SK-N-SH (cell line): ENCODE measurements at regions not wholly inside any gene's neighbourhood (a gene's known extent, or its start where the extent isn't known, plus 50 kb on each side); places are given as distances from the start of the nearest gene placed in this dataset.

Experiments
- CTCF ChIA-PET: fragments of 300-600, 350-600 bp; formaldehyde crosslinking; extraction: SDS; loops from one replicate; lab custom pipeline; 2021; lab: Yijun Ruan, JAX
- POLR2A ChIA-PET: fragments of 350-600 bp; sonication (Branson Sonifier 250); formaldehyde crosslinking; extraction: SDS; loops from one replicate; lab custom pipeline; 2020; ENCODE audit warnings: antibody characterized with exemption, inconsistent platforms; lab: Yijun Ruan, JAX
- DNase-seq: peaks from one replicate; pipeline ENCODE4 v3.0.0; 2012
- H2AFZ ChIP-seq: fragments of 200-600 bp; sonication (generic); 2 replicates; pipeline ENCODE4 v1.8.1; 2016; ENCODE audit warnings: antibody characterized with exemption, mild to moderate bottlenecking, low read depth
- H3F3A ChIP-seq: fragments of 200-600 bp; sonication (generic); replicated peaks from 2 replicates; pipeline ENCODE3; 2016; ENCODE audit warnings: antibody characterized with exemption, mild to moderate bottlenecking; ENCODE audit not compliant: insufficient read depth
- H3K27ac ChIP-seq, 2 experiments: fragments of 200-500 bp in 1 of 2; fragments of 200-600 bp in 1 of 2; sonication (Bioruptor generic) in 1 of 2; sonication (generic), shearing (Covaris generic) in 1 of 2; 2 replicates each; pipeline versions ENCODE4 v1.5.1 to v1.6.1; 2014 to 2016; ENCODE audit warnings: low read depth in 2 of 2, inconsistent platforms in 1 of 2, low read length in 1 of 2, mild to moderate bottlenecking in 1 of 2, mixed read lengths in 1 of 2
- H3K27me3 ChIP-seq: fragments of 200-600 bp; sonication (generic), shearing (Covaris generic); 2 replicates; pipeline ENCODE4 v1.6.1; 2016; ENCODE audit warnings: mixed run types; ENCODE audit not compliant: insufficient read depth
- H3K36me3 ChIP-seq, 2 experiments: fragments of 200-500 bp in 1 of 2; fragments of 200-600 bp in 1 of 2; sonication (Bioruptor generic) in 1 of 2; sonication (generic) in 1 of 2; replicated peaks in 1 of 2; 2 replicates each; pipeline versions ENCODE3 to v1.5.1; 2014 to 2016; ENCODE audit warnings: low read length in 1 of 2, mild to moderate bottlenecking in 1 of 2; ENCODE audit not compliant: insufficient read depth in 2 of 2, control insufficient read depth in 1 of 2
- H3K4me1 ChIP-seq, 2 experiments: fragments of 200-500 bp in 1 of 2; fragments of 200-600 bp in 1 of 2; sonication (Bioruptor generic) in 1 of 2; sonication (generic), shearing (Covaris generic) in 1 of 2; 2 replicates each; pipeline versions ENCODE4 v1.5.1 to v1.6.1; 2014 to 2016; ENCODE audit warnings: low read depth in 1 of 2, low read length in 1 of 2, mixed run types in 1 of 2; ENCODE audit not compliant: insufficient read depth in 2 of 2, control insufficient read depth in 1 of 2
- H3K4me2 ChIP-seq: fragments of 200-600 bp; sonication (generic), shearing (Covaris generic); 2 replicates; pipeline ENCODE4 v1.6.1; 2017; ENCODE audit warnings: mixed run types
- H3K4me3 ChIP-seq, 2 experiments: fragments of 200-500 bp in 1 of 2; fragments of 200-600 bp in 1 of 2; sonication (Bioruptor generic) in 1 of 2; sonication (generic), shearing (Covaris generic) in 1 of 2; 2 replicates each; pipeline versions ENCODE4 v1.5.1 to v1.8.1; 2014 to 2016; ENCODE audit warnings: low read depth in 2 of 2, inconsistent platforms in 1 of 2, low read length in 1 of 2, mild to moderate bottlenecking in 1 of 2, mixed read lengths in 1 of 2, moderate library complexity in 1 of 2
- H3K79me2 ChIP-seq: fragments of 200-600 bp; sonication (generic); 2 replicates; pipeline ENCODE4 v1.8.1; 2017; ENCODE audit warnings: mild to moderate bottlenecking; ENCODE audit not compliant: insufficient read depth
- H3K9ac ChIP-seq: fragments of 200-600 bp; sonication (generic); 2 replicates; pipeline ENCODE4 v1.6.1; 2017; ENCODE audit warnings: mixed run types
- H3K9me2 ChIP-seq: fragments of 200-600 bp; sonication (generic); 2 replicates; pipeline ENCODE4 v1.6.1; 2017; ENCODE audit warnings: mixed run types
- H3K9me3 ChIP-seq: fragments of 200-600 bp; sonication (generic); 2 replicates; pipeline ENCODE4 v1.6.1; 2017; ENCODE audit warnings: mixed run types, mild to moderate bottlenecking, moderate library complexity
- H4K20me1 ChIP-seq: fragments of 200-600 bp; sonication (generic); 2 replicates; pipeline ENCODE4 v1.6.1; 2017; ENCODE audit warnings: mild to moderate bottlenecking, mixed run types; ENCODE audit not compliant: insufficient read depth
- CHD2 ChIP-seq: fragments of 150-350 bp; IDR thresholded peaks from 2 replicates; pipeline ENCODE4 v1.6.1; 2018; ENCODE audit warnings: low read length; ENCODE audit not compliant: partially characterized antibody
- EP300 ChIP-seq, 2 experiments: IDR thresholded peaks; 2 replicates each; pipeline versions ENCODE4 v1.4.0 to v1.6.1; 2012; ENCODE audit warnings: borderline replicate concordance in 1 of 2, low read depth in 1 of 2, low read length in 1 of 2
- FOSL2 ChIP-seq: IDR thresholded peaks from 2 replicates; pipeline ENCODE4 v1.4.0; 2012; ENCODE audit warnings: low read depth, mild to moderate bottlenecking, moderate library complexity, borderline replicate concordance
- FOXJ3 ChIP-seq: sonication (generic); formaldehyde crosslinking; IDR thresholded peaks from 2 replicates; pipeline ENCODE4 v1.5.1; 2020; ENCODE audit warnings: mild to moderate bottlenecking, missing genetic modification reagents
- MEF2A ChIP-seq: IDR thresholded peaks from 2 replicates; pipeline ENCODE4 v1.4.0; 2012; ENCODE audit warnings: low read depth, borderline replicate concordance
- MXI1 ChIP-seq: IDR thresholded peaks from 2 replicates; pipeline ENCODE4 v1.6.1; 2012; ENCODE audit warnings: mild to moderate bottlenecking, low read depth, low read length, improper control_type of control experiment
- NFIC ChIP-seq: IDR thresholded peaks from 2 replicates; pipeline ENCODE4 v1.4.0; 2012; ENCODE audit warnings: borderline replicate concordance
- POLR2AphosphoS5 ChIP-seq: IDR thresholded peaks from 2 replicates; pipeline ENCODE4 v1.6.1; 2012; ENCODE audit warnings: low read depth, low read length
- RCOR1 ChIP-seq: fragments of 150-350 bp; IDR thresholded peaks from 2 replicates; pipeline ENCODE4 v1.6.1; 2017; ENCODE audit warnings: antibody characterized with exemption, low read length
- RXRA ChIP-seq: IDR thresholded peaks from 2 replicates; pipeline ENCODE4 v1.4.0; 2012; ENCODE audit warnings: low read depth, mild to moderate bottlenecking, borderline replicate concordance
- YY1 ChIP-seq: IDR thresholded peaks from 2 replicates; pipeline ENCODE4 v1.4.0; 2012; ENCODE audit warnings: low read depth, mild to moderate bottlenecking
- WGBS: methylation state at CpG from one replicate; pipeline ENCODE4 v1.1.6; 2017; ENCODE audit warnings: low lambda C conversion rate; 5-methylcytosine and 5-hydroxymethylcytosine counted together
- TF ChIP-seq, protein P1 (sequence below): IDR thresholded peaks from 2 replicates; pipeline ENCODE4 v1.4.0; 2012; ENCODE audit warnings: low read depth, borderline replicate concordance
- TF ChIP-seq, protein P2 (sequence below): IDR thresholded peaks from 2 replicates; pipeline ENCODE4 v1.4.0; 2012; ENCODE audit warnings: low read depth, borderline replicate concordance
- TF ChIP-seq, protein P3 (sequence below): IDR thresholded peaks from 2 replicates; pipeline ENCODE4 v1.4.0; 2012; ENCODE audit warnings: low read depth
- TF ChIP-seq, protein P4 (sequence below): IDR thresholded peaks from 2 replicates; pipeline ENCODE4 v1.6.1; 2012; ENCODE audit warnings: mild to moderate bottlenecking, low read depth, low read length, moderate library complexity

DNA sequence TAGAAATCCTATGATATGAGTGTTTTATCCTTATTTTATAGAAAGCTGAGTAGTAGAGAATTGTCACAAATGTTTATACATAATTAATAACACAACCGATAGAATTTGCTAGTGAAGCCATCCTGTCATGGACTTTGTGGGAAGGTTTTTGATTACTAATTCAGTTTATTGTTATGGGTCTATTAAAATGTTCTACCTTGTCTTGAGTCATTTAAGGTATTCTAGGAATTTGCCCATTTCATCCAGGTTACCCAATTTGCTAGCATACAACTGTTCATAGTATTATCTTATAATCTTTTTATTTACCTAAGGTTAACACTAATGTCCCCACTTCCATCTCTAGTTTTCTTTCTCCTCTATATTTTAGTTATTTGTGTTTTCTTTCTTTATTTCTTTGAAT, 553.1 kb upstream of the ATXN7L3B start (continued):
- TF ChIP-seq POLR2AphosphoS5 (no peak), YY1 (no peak)

DNA sequence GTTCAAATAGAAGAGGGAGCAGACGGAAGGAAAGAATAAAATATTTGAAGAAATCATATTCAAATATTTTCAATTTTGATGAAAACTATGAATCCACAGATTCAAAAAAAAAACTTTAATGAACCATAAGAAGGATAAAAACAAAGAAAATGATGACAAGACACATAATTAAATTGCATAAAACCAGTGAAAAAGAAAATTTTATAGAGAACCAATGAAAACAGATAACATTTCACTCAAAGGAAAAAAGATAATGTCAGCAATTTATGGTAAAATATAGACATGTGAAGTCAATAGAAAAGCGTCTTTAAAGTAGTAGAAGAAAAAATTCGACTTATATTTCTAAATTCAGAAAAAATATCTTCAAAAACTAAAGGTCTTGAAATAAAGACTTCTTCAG, 546.5 kb upstream of the ATXN7L3B start:
- WGBS: 6% methylated on average over 3 of the region's 3 CpGs
- Histone ChIP-seq H3K4me3 (no peak overlapping the region), H3K4me1 (no peaks in the 10 kb centered on the region), H3K9me3 (no peaks in the 10 kb centered on the region), H3K9ac (no peak overlapping the region), H3K36me3 (no peaks in the 10 kb centered on the region), H3K9me2 (no peaks in the 10 kb centered on the region), H3K27me3 (no peaks in the 10 kb centered on the region), H3K27ac (no peak overlapping the region), H4K20me1 (no peaks in the 10 kb centered on the region), H3K4me2 (no peak overlapping the region), H3F3A (no peaks in the 10 kb centered on the region), H2AFZ (no peak overlapping the region), H3K79me2 (no peaks in the 10 kb centered on the region)
- no peak for TF ChIP-seq EP300 (IDR thresholded peaks at IDR 0.05; ENCODE audit: borderline replicate concordance in 1 of 2, low read depth in 1 of 2, low read length in 1 of 2)
- no peak for TF ChIP-seq FOSL2
- ChIA-PET CTCF (no interaction called here), POLR2A (no interaction called here)
- no peak for DNase-seq

DNA sequence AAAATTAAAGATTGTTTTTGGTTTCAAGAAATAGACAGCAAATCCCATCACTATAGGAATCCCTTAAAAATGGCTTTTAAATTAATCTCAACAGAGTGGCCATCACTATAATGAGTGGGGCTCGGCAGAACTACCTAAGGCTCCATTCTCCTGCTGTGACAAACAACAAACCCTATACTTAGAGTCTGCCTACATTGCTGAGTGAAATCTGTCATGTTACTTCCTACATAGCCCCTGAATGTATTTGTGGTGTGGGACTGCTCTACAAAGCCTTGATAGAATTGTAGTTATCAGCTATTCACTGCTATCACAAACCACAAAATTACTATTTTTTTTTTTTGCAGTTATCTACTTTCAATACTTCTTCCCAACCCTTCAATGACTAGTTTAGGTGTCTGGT, 538.7 kb upstream of the ATXN7L3B start:
- DNase-seq: no peak
- H3K36me3 ChIP-seq: no peaks in the 10 kb centered on the region
- TF ChIP-seq NFIC (no peak), YY1 (no peak), RCOR1 (no peak), CHD2 (no peak)
- H3K9me3 ChIP-seq: no peaks in the 10 kb centered on the region
- no peaks in the 10 kb centered on the region for H3F3A ChIP-seq
- ChIA-PET CTCF (no interaction called here), POLR2A (no interaction called here)
- no peak overlapping the region for H3K9ac ChIP-seq
- no peaks in the 10 kb centered on the region for H3K79me2 ChIP-seq
- WGBS: 21% methylated on average over 1 of the region's 1 CpG
- no peaks in the 10 kb centered on the region for H3K27me3 ChIP-seq
- H3K27ac ChIP-seq: no peak overlapping the region
- H2AFZ ChIP-seq: no peak overlapping the region
- H3K4me3 ChIP-seq: no peak overlapping the region
- H3K4me1 ChIP-seq: no peaks in the 10 kb centered on the region
- H3K9me2 ChIP-seq: no peaks in the 10 kb centered on the region
- no peaks in the 10 kb centered on the region for H4K20me1 ChIP-seq
- no peak overlapping the region for H3K4me2 ChIP-seq

DNA sequence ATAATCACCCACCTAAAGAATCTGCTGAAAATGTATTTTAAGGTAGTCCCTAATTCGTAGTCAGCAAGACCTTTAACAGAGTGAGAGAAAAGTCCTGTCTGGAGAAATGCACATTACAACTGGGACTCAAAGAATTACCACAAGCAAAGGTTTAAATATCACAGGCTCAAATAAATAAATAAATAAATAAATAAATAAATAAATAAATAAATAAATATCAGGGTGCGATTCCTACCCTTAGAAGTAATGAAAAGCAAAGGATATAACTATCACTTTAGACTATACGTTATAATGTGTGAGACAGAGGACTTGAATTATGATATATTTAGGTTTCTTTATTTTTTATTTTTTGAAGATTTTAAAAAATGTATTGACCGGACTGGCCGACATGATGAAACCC, 522.5 kb upstream of the ATXN7L3B start:
- Histone ChIP-seq H3K36me3 (no peaks in the 10 kb centered on the region), H3F3A (no peaks in the 10 kb centered on the region), H3K4me2 (no peak overlapping the region), H3K9me2 (no peaks in the 10 kb centered on the region), H2AFZ (no peak overlapping the region), H3K4me1 (no peaks in the 10 kb centered on the region), H4K20me1 (no peaks in the 10 kb centered on the region), H3K9me3 (no peaks in the 10 kb centered on the region), H3K4me3 (no peak overlapping the region), H3K27me3 (no peaks in the 10 kb centered on the region), H3K9ac (no peak overlapping the region), H3K79me2 (no peaks in the 10 kb centered on the region), H3K27ac (no peak overlapping the region)
- 63% methylated on average over 5 of the region's 5 CpGs for WGBS
- POLR2A ChIA-PET: no interaction called here
- CTCF ChIA-PET: no interaction called here
- no peak for DNase-seq
- TF ChIP-seq, protein P1, sequence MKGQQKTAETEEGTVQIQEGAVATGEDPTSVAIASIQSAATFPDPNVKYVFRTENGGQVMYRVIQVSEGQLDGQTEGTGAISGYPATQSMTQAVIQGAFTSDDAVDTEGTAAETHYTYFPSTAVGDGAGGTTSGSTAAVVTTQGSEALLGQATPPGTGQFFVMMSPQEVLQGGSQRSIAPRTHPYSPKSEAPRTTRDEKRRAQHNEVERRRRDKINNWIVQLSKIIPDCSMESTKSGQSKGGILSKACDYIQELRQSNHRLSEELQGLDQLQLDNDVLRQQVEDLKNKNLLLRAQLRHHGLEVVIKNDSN: no peak
- TF ChIP-seq FOXJ3 (CRISPR knock-in tag) (no peak), CHD2 (no peak), NFIC (no peak), MXI1 (no peak), MEF2A (no peak), RXRA (no peak), RCOR1 (no peak), FOSL2 (no peak)
- TF ChIP-seq, protein P2, sequence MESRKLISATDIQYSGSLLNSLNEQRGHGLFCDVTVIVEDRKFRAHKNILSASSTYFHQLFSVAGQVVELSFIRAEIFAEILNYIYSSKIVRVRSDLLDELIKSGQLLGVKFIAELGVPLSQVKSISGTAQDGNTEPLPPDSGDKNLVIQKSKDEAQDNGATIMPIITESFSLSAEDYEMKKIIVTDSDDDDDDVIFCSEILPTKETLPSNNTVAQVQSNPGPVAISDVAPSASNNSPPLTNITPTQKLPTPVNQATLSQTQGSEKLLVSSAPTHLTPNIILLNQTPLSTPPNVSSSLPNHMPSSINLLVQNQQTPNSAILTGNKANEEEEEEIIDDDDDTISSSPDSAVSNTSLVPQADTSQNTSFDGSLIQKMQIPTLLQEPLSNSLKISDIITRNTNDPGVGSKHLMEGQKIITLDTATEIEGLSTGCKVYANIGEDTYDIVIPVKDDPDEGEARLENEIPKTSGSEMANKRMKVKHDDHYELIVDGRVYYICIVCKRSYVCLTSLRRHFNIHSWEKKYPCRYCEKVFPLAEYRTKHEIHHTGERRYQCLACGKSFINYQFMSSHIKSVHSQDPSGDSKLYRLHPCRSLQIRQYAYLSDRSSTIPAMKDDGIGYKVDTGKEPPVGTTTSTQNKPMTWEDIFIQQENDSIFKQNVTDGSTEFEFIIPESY: no peak
- TF ChIP-seq, protein P3, sequence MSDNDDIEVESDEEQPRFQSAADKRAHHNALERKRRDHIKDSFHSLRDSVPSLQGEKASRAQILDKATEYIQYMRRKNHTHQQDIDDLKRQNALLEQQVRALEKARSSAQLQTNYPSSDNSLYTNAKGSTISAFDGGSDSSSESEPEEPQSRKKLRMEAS: no peak
- TF ChIP-seq, protein P4, sequence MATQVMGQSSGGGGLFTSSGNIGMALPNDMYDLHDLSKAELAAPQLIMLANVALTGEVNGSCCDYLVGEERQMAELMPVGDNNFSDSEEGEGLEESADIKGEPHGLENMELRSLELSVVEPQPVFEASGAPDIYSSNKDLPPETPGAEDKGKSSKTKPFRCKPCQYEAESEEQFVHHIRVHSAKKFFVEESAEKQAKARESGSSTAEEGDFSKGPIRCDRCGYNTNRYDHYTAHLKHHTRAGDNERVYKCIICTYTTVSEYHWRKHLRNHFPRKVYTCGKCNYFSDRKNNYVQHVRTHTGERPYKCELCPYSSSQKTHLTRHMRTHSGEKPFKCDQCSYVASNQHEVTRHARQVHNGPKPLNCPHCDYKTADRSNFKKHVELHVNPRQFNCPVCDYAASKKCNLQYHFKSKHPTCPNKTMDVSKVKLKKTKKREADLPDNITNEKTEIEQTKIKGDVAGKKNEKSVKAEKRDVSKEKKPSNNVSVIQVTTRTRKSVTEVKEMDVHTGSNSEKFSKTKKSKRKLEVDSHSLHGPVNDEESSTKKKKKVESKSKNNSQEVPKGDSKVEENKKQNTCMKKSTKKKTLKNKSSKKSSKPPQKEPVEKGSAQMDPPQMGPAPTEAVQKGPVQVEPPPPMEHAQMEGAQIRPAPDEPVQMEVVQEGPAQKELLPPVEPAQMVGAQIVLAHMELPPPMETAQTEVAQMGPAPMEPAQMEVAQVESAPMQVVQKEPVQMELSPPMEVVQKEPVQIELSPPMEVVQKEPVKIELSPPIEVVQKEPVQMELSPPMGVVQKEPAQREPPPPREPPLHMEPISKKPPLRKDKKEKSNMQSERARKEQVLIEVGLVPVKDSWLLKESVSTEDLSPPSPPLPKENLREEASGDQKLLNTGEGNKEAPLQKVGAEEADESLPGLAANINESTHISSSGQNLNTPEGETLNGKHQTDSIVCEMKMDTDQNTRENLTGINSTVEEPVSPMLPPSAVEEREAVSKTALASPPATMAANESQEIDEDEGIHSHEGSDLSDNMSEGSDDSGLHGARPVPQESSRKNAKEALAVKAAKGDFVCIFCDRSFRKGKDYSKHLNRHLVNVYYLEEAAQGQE: no peak
